ENCODE measurements at regions not wholly inside any gene's neighbourhood (a gene's known extent, or its start where the extent isn't known, plus 50 kb on each side); places are given as distances from the start of the nearest gene placed in this dataset.

DNA sequence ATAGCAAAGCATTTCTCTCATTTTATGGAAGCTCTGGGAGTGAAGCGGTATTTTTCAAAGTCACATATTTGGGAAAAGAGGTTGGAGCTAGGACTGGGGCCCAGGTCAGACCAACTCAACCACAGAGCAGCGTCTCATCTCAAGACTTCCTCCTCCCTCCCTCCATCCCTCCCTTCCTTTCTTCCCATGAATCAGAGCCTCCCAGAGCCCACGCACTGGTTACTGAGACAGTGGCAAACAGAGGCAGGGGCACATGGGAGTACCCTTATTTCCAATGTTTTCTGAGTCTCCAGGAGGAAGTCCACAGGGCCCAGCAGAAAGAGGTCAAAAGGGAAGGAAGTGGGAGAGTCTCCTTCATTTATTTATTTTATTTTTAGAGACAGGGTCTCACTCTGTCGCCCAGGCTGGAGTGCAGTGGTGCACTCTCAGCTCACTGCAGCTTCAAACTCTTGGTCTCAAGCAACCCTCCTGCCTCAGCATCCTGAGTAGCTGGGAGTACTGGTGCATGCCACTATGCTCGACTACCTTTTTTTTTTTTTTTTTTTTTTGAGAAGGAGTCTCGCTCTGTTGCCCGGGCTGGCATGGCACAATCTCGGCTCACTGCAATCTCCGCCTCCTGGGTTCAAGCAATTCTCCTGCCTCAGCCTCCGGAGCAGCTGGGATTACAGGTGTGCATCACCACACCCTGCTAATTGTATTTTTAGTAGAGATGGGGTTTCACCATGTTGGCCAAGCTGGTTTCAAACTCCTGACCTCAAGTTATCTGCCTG, 52.5 kb upstream of the CDKN2AIPNL start:
- no peak overlapping the region for H3K9ac ChIP-seq (ENCODE audit: low read length)
- H2AFZ ChIP-seq (ENCODE audit: low read length), result no peak overlapping the region
- no peak overlapping the region for H3K4me3 ChIP-seq (ENCODE audit: low read depth, low read length, poor library complexity, severe bottlenecking)
- no peaks in the 10 kb centered on the region for H3K36me3 ChIP-seq (ENCODE audit: insufficient read depth, low read length)
- no peaks in the 10 kb centered on the region for H3K79me2 ChIP-seq (ENCODE audit: insufficient read depth, low read length)
- no peaks in the 10 kb centered on the region for H4K20me1 ChIP-seq (ENCODE audit: insufficient read depth, low read length)
- H3F3A ChIP-seq (ENCODE audit: insufficient read depth, low read length), result no peaks in the 10 kb centered on the region
- no peaks in the 10 kb centered on the region for H3K9me2 ChIP-seq (ENCODE audit: low read depth, low read length)
- no peak for TF ChIP-seq EZH2 (IDR thresholded peaks at IDR 0.05; ENCODE audit: borderline replicate concordance, low read length)
- TF ChIP-seq, protein P1, sequence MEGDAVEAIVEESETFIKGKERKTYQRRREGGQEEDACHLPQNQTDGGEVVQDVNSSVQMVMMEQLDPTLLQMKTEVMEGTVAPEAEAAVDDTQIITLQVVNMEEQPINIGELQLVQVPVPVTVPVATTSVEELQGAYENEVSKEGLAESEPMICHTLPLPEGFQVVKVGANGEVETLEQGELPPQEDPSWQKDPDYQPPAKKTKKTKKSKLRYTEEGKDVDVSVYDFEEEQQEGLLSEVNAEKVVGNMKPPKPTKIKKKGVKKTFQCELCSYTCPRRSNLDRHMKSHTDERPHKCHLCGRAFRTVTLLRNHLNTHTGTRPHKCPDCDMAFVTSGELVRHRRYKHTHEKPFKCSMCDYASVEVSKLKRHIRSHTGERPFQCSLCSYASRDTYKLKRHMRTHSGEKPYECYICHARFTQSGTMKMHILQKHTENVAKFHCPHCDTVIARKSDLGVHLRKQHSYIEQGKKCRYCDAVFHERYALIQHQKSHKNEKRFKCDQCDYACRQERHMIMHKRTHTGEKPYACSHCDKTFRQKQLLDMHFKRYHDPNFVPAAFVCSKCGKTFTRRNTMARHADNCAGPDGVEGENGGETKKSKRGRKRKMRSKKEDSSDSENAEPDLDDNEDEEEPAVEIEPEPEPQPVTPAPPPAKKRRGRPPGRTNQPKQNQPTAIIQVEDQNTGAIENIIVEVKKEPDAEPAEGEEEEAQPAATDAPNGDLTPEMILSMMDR (IDR thresholded peaks at IDR 0.05; ENCODE audit: low read length), result no peak
- peaks cover 17% of the 10 kb centered on the region for H3K4me1 ChIP-seq (ENCODE audit: insufficient read depth, low read length, severe bottlenecking)
- H3K4me2 ChIP-seq (ENCODE audit: low read length), result no peak overlapping the region
- no peak overlapping the region for H3K27ac ChIP-seq (ENCODE audit: low read depth, low read length, poor library complexity, severe bottlenecking)
- no peaks in the 10 kb centered on the region for H3K27me3 ChIP-seq (ENCODE audit: insufficient read depth, low read length)
- no peaks in the 10 kb centered on the region for H3K9me3 ChIP-seq (ENCODE audit: low read length)

DNA sequence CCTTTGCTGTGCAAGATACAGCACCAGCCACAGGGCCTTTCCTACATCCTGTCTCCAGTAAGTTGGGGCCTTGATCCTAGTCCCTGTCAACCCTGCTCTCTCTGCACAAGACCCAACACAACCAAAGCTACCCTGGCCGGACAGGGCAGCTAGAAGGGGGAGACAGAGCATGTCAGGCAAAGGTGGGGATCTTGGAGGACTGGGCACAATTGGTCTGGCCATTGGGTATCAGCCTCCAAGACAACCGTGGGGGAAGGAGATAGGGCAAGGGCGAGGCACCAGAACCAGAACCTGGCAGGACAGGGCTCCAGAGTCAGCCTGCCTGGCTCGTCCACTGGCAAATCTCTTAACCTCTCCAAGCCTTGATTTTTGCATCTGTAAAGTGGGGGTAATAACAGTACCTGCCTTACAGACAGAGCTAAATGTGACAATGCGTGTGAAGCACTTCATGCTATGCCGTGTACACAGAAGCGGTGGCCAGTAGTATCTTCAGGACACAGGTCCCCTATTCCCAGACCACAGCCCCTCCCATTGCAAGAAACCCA, 51.6 kb upstream of the CDKN2AIPNL start:
- Histone ChIP-seq H3K27ac (ENCODE audit: low read depth, low read length, poor library complexity, severe bottlenecking) (no peak overlapping the region), H3K36me3 (ENCODE audit: insufficient read depth, low read length) (no peaks in the 10 kb centered on the region), H3K4me3 (ENCODE audit: low read depth, low read length, poor library complexity, severe bottlenecking) (no peak overlapping the region), H2AFZ (ENCODE audit: low read length) (no peak overlapping the region), H3K4me2 (ENCODE audit: low read length) (no peak overlapping the region), H3K9me2 (ENCODE audit: low read depth, low read length) (no peaks in the 10 kb centered on the region), H3K9ac (ENCODE audit: low read length) (no peak overlapping the region), H3K79me2 (ENCODE audit: insufficient read depth, low read length) (no peaks in the 10 kb centered on the region), H3K27me3 (ENCODE audit: insufficient read depth, low read length) (no peaks in the 10 kb centered on the region), H3K4me1 (ENCODE audit: insufficient read depth, low read length, severe bottlenecking) (peaks cover 17% of the 10 kb centered on the region), H4K20me1 (ENCODE audit: insufficient read depth, low read length) (no peaks in the 10 kb centered on the region), H3F3A (ENCODE audit: insufficient read depth, low read length) (no peaks in the 10 kb centered on the region), H3K9me3 (ENCODE audit: low read length) (no peaks in the 10 kb centered on the region)
- TF ChIP-seq, protein P1 (IDR thresholded peaks at IDR 0.05; ENCODE audit: low read length), result no peak
- no peak for TF ChIP-seq EZH2 (IDR thresholded peaks at IDR 0.05; ENCODE audit: borderline replicate concordance, low read length)

DNA sequence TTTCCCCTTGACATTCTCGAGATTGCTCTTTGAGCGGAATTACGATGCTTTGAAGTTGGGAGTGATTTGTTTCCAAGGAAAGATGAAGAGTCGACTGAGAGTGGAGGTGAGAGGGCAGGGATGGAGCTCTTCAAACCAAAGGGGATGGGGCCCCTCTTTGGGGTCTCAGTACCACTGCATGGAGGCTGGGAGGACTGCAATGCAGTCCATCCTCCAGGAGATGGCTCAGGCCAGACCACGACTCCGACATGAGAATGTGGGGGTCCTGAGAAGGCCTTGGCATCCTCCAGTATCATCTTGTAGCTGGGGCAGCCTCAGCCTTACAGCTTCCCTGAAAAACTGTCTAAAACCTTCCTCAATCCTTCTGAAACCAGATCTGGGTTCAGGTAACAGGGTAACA, 51.1 kb upstream of the CDKN2AIPNL start:
- H3K9ac ChIP-seq (ENCODE audit: low read length), result no peak overlapping the region
- no peak overlapping the region for H3K4me3 ChIP-seq (ENCODE audit: low read depth, low read length, poor library complexity, severe bottlenecking)
- H2AFZ ChIP-seq (ENCODE audit: low read length), result no peak overlapping the region
- H3K27me3 ChIP-seq (ENCODE audit: insufficient read depth, low read length), result no peaks in the 10 kb centered on the region
- H3K79me2 ChIP-seq (ENCODE audit: insufficient read depth, low read length), result no peaks in the 10 kb centered on the region
- H3K4me1 ChIP-seq (ENCODE audit: insufficient read depth, low read length, severe bottlenecking), result peaks cover 17% of the 10 kb centered on the region
- H3F3A ChIP-seq (ENCODE audit: insufficient read depth, low read length), result no peaks in the 10 kb centered on the region
- no peaks in the 10 kb centered on the region for H4K20me1 ChIP-seq (ENCODE audit: insufficient read depth, low read length)
- no peak overlapping the region for H3K4me2 ChIP-seq (ENCODE audit: low read length)
- H3K9me2 ChIP-seq (ENCODE audit: low read depth, low read length), result no peaks in the 10 kb centered on the region
- H3K36me3 ChIP-seq (ENCODE audit: insufficient read depth, low read length), result no peaks in the 10 kb centered on the region
- H3K9me3 ChIP-seq (ENCODE audit: low read length), result no peaks in the 10 kb centered on the region
- no peak for TF ChIP-seq EZH2 (IDR thresholded peaks at IDR 0.05; ENCODE audit: borderline replicate concordance, low read length)
- TF ChIP-seq, protein P1 (IDR thresholded peaks at IDR 0.05; ENCODE audit: low read length), result no peak
- no peak overlapping the region for H3K27ac ChIP-seq (ENCODE audit: low read depth, low read length, poor library complexity, severe bottlenecking)
